ENCODE measurements at regions not wholly inside any gene's neighbourhood (a gene's known extent, or its start where the extent isn't known, plus 50 kb on each side); places are given as distances from the start of the nearest gene placed in this dataset.

DNA sequence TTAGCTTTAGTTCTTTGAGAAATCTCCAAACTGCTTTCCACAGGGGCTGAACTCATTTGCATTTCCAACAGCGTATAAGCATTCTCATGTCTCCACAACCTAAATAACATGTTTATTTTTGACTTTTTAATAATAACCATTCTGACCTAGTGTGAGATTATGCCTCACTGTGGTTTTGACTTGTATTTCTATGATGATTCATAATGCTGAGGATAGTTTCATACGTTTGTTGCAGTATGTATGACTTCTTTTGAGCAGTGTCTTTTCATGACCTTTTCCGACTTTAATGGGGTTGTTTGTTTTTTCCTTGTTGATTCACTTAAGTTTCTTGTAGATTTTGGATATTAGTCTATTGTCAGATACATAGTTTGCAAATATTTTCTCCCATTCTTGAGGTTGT is 1833.0 kb upstream of the PCDH10 start:
- TF ChIP-seq CTCF (IDR thresholded peaks at IDR 0.05; ENCODE audit: low read depth, low read length) (no peak), POLR2A (IDR thresholded peaks at IDR 0.05; ENCODE audit: extremely low read depth, insufficient read length) (no peak)
